ENCODE measurements at regions not wholly inside any gene's neighbourhood (a gene's known extent, or its start where the extent isn't known, plus 50 kb on each side); places are given as distances from the start of the nearest gene placed in this dataset.

DNA sequence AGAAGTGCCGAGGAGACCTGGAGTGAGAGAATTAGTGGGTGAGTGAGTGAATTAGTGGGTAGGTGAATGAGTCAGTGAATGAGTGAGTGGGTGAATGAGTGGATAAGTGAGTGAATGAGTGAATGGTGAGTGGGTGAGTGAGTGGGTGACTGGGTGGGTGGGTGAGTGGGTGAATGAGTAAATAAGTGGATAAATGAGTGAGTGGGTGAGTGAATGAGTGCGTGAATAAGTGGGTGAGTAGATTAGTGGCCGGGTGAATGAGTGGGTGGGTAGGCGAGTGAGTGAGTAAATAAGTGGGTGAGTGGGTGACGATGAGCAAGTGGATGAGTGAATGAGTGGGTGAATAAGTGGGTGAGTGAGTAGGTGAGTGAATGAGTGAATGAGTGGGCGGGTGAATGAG, 243.7 kb upstream of the MGMT start:
- Mint-ChIP-seq H3K4me1 (no peaks in the 10 kb centered on the region), H3K27me3 (ENCODE audit: low read depth) (peaks cover 11% of the 10 kb centered on the region), H3K9me3 (no peaks in the 10 kb centered on the region), H3K4me3 (no peak overlapping the region), H3K36me3 (ENCODE audit: low read depth) (no peaks in the 10 kb centered on the region), H3K27ac (no peak overlapping the region)
- no peak for TF ChIP-seq CTCF (IDR thresholded peaks at IDR 0.05; ENCODE audit: unreplicated experiment in 3 of 3)

DNA sequence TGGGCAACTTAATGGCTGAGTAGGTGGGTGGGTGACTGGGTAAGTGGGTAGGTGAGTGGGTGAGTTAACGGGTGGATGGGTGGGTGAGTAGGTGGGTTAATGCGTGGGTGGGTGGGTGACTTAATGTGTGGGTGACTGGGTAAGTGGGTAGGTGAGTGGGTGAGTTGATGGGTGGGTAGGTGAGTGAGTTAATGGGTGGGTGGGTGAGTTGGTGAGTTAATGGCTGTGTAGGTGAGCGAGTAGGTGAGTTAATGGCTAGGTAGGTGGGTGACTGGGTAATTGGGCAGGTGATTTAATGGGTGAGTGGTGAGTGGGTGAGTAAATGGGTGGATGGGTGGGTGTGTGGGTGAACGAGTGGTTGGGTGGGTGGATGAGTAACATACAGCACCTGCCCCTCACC, 243.0 kb upstream of the MGMT start:
- H3K36me3 Mint-ChIP-seq (ENCODE audit: low read depth): no peaks in the 10 kb centered on the region

GRCh38 chr10:129231821-129232220, 235.2 kb upstream of the MGMT start:
- Mint-ChIP-seq H3K27ac (no peak overlapping the region), H3K27me3 (ENCODE audit: low read depth) (peaks cover 11% of the 10 kb centered on the region), H3K4me1 (peaks cover 12% of the 10 kb centered on the region), H3K9me3 (no peaks in the 10 kb centered on the region), H3K36me3 (ENCODE audit: low read depth) (no peaks in the 10 kb centered on the region), H3K4me3 (no peak overlapping the region)
- TF ChIP-seq CTCF (IDR thresholded peaks at IDR 0.05; ENCODE audit: unreplicated experiment in 3 of 3): no peak

More for the DNA sequence above, 243.0 kb upstream of the MGMT start:
- TF ChIP-seq CTCF (IDR thresholded peaks at IDR 0.05; ENCODE audit: unreplicated experiment in 3 of 3): no peak
- Mint-ChIP-seq H3K27me3 (ENCODE audit: low read depth) (peaks cover 11% of the 10 kb centered on the region), H3K4me1 (no peaks in the 10 kb centered on the region), H3K9me3 (no peaks in the 10 kb centered on the region), H3K27ac (no peak overlapping the region), H3K4me3 (no peak overlapping the region)

DNA sequence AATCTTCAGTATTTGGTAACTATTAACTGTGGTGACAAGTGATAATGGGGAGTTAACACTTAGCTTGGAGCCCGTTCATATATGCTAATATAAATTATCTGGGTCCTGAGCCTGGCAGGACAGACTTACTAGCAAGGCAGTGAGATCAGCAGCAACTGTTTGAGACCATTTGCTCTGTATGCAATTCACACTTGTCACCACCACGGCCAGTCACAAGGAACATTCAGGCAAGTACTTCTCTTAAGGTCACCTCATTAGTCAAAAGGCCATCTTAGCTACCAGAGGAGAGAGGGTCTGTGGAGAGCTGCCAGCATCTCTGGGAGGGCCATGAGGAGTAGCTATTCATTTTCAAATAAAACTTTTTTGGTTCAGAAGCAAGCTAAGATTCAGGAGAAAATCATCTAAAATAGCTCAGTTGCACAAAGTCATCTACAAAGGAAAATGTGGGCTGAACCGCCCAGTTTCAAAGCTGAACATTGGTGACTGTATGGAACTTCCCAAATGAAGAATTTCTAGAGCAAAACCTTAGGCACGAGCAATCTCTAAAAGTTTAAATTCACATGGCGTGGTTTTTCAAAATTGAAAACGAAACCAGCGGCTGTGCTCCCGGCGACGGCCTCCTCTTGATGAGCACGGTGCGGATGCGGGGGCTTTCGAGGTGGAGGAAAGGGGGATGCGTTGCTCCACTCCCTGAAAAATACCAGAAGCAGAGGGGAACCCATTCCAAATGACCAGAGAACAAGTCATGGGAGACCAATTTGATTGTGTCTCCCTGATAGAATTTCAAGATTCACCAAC, 233.5 kb upstream of the MGMT start:
- Mint-ChIP-seq H3K36me3 (ENCODE audit: low read depth) (no peaks in the 10 kb centered on the region), H3K27ac (no peak overlapping the region), H3K9me3 (no peaks in the 10 kb centered on the region), H3K4me3 (no peak overlapping the region), H3K27me3 (ENCODE audit: low read depth) (peaks cover 5% of the 10 kb centered on the region), H3K4me1 (peaks cover 12% of the 10 kb centered on the region)
- no peak for TF ChIP-seq CTCF (IDR thresholded peaks at IDR 0.05; ENCODE audit: unreplicated experiment in 3 of 3)

- Mint-ChIP-seq H3K4me3 (no peak overlapping the region), H3K9me3 (no peaks in the 10 kb centered on the region), H3K4me1 (peaks cover 12% of the 10 kb centered on the region), H3K27me3 (ENCODE audit: low read depth) (peaks cover 8% of the 10 kb centered on the region), H3K27ac (no peak overlapping the region), H3K36me3 (ENCODE audit: low read depth) (no peaks in the 10 kb centered on the region)
- TF ChIP-seq CTCF (IDR thresholded peaks at IDR 0.05; ENCODE audit: unreplicated experiment in 3 of 3): no peak
Observed at GRCh38 chr10:129236274-129236691, 230.8 kb upstream of the MGMT start.

DNA sequence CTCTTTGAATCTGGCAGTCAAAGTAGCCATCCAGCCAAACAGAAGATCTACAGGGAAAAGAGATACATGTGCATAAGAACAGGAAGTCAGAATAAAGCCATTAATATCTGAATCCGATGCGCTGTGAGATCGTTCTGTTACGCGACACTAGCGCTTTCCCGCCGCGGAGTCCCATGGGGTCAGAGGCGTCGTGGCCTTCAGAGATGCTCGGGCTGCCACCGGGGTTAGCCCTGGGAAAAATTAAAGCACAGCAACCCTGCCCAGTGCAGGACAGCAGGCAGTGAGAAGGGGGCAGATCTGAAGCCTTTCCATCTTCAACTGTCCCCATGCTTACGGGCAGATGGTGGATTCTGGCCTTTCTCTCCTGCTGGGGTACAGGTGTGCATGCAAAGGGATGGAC, 225.6 kb upstream of the MGMT start:
- peaks cover 15% of the 10 kb centered on the region for H3K27me3 Mint-ChIP-seq (ENCODE audit: low read depth)
- H3K4me1 Mint-ChIP-seq: no peaks in the 10 kb centered on the region
- H3K36me3 Mint-ChIP-seq (ENCODE audit: low read depth): no peaks in the 10 kb centered on the region
- no peak overlapping the region for H3K27ac Mint-ChIP-seq
- TF ChIP-seq CTCF (IDR thresholded peaks at IDR 0.05; ENCODE audit: unreplicated experiment in 3 of 3): no peak
- no peak overlapping the region for H3K4me3 Mint-ChIP-seq
- H3K9me3 Mint-ChIP-seq: no peaks in the 10 kb centered on the region
